NCI-H146 (cell line): ENCODE measurements at regions not wholly inside any gene's neighbourhood (a gene's known extent, or its start where the extent isn't known, plus 50 kb on each side); places are given as distances from the start of the nearest gene placed in this dataset.
A peak's percentile ranks its signal among the peaks of the same experiment; 100 is the strongest.

Source experiments
- DNase-seq: peaks from one replicate; lab custom pipeline; 2025; lab: John Stamatoyannopoulos, UW

DNA sequence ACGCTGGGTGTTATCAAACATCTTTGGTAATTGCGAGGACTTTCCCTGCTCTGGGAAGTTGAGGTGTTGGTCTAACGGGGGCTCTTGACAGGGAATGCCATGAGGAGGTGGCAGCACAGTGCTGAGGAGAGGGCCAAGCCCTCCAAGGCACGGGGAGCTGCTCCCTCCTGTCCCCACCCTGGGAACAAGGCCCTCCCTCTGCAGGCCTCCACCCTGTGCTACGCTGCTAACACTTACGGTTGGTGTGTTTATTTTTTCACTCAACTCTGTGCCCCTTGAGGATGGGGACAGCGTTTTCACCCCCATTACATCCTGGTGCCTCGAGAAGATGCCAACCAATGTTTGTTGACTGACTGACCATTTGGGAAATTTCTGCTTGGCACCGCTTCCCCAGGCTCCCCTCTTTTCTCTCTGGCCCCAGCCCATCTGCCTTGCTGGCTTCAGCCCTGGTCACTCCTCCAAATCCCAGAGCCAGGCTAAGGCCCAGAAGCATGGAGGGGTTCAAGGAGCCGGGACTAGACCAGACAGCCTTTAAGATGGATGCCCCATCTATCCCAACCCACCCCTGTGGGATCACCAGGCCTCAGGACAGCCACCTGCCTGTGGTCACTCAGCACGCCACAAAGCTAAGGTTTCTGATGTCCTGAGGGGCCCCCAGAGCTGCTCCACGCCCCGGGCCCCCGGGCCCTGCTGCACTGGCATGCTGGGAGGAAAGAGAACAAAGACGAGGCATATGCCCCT, 125.7 kb downstream of the BARX1 start:
- DNase-seq: no peak

DNA sequence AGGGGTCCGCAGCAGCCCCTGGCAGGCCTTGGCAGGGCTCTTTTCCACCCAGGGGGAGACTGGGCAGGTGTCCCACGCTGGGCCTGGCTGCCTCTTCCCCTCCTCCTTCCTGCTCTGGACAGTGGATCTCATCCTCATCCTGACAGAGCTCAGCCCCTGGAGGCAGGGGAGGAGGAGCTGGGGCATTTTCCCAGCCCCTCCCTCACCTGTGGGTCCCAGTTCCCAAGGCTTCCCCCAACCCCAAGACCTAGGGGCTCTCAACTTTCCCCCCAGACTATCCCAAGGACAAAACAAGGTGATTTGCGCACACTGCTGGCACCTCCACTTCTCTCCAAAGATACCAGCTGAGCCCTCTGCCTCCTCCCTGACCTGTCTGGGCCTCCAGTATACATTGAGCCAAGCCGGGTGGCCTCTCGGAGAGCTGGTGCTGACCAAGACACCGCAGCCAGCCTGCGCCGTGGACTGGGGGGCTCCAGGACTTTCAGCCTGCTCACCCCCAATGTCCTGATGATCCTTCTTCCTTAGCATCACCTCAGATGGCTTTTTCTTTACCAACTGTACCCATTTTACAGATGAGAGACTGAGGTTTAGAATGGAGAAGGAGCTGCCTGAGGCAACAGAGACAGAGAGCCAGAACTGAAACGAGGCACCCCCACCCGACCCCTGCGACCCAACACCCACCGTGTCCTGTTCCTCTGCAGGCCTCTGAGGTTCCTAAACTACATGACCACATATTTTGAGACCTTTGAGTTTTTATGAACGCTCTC, 126.6 kb downstream of the BARX1 start:
- DNase-seq: no peak

DNA sequence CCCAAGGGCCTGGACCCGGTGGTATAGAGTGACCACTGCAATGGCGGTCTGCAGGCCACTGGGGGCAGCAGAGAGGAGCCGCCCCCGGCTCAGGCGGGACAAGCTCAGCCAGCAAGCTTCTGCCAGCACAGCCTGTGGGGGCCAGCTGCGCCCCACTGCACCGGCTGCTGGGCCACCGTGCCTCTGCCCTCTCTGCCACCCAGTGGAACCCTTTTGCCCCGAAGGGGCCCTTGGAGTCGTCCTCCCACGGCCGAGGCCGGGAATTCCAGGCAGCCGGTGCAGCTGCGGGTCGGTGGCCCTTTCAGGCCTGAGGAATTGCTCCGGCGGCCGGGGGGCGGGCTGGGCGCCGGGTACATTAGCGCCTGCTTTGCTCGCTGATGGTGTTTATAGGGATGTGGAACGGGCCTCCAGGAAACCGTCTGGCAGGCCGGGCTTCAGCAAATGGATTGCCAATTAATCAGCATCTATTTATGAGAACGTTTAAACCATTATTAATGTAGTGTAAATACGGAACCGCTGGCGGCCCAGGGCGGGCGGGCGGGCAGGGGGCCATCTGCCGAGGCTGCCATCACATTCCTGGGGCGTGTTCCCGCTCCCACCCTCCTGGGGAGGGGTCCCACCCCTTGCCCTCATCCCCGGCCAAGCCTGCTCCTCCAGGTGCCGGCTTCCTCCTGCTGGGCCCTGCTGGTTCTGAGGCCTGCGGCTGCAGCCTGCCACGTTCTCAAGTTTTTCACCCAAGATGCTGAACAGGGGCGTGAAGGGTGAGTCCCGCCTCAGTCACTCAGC, 127.4 kb downstream of the BARX1 start:
- peak; percentile 69 for DNase-seq

DNA sequence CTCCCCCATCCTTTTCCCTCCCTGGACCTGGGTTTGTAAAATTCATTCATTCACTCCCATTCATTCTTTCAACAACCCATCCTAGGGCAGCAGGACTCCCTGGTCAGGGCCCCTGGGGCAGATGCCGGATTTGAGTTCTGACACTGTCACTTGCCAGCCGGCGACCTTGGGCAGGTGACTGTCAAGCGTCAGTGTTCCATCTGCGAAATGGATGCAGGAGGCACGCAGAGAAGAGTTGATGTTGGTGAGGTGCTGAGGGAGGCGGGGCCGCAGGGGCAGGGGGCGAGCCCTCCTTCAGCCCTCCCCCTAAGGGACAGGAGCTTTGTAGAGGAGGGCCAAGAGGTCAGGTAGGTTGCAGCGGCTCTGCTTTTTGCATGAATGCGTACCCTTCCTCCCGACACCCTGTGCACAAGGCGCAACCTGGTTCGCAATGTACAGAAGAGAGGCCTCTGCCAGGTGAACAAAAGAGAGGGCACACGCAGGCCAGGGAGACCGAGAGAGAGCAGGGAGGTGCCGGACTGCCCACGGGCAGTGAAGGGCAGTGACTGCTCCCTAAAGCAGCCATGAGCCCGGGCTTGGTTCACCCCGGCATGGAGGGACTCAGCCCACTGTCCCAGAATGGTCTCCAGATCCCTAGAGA, 128.1 kb downstream of the BARX1 start:
- DNase-seq: no peak

DNA sequence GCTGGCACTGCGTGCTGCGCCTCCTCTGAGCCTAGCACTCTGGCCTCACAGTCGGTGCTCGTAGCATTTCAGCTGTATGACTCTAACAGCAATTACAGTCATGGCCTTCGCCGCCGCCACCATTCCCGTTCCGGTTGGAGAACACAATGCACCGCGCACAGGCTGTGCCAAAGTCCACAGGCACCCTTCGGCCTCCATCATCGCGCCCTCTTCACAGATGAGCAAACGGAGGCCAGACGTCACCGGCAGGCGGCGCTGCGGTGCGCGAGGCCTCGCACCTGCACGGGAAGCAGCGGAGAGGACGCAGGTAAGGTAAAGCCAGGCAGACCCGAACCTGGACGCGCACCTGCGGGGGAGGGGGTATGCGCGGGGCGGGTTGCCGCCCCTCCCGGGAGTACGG, 128.9 kb downstream of the BARX1 start:
- DNase-seq: no peak

DNA sequence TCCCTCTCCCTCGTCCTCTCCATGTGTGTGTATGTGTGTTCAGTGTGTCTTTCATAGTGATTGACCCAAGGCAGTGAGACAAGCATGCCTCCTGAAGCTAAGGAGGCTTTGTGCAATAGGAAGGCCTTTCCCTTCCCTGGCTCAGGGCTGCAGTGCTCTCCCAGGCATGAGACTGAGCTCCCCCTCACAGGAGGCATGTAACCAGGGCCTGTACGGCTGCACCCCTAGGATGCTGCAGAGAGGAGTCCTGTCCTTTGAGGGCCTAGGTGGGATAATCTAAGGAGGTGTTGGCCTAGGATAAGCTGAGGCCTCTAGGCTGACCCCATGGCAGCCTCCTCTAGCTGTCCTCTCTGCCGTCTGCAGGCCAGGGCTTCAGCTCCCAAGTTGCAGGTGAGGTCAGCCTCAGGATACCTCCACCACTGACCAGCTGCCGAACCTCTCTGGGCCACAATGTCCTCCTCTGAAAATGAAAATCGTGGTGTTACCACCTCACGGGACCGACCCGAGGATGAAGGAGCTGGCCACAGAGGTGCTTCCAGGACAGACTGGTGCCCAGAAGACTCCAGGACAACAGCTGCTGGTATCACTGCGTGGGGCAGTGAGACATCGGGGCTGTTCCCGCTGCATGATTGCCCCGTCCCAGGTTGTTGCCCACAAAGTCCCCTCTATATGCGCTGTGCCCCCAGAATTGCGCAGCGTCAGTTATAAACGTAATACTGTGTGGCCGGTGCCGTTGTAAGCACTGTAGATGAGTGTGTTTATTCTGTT, 129.6 kb downstream of the BARX1 start:
- DNase-seq: no peak

DNA sequence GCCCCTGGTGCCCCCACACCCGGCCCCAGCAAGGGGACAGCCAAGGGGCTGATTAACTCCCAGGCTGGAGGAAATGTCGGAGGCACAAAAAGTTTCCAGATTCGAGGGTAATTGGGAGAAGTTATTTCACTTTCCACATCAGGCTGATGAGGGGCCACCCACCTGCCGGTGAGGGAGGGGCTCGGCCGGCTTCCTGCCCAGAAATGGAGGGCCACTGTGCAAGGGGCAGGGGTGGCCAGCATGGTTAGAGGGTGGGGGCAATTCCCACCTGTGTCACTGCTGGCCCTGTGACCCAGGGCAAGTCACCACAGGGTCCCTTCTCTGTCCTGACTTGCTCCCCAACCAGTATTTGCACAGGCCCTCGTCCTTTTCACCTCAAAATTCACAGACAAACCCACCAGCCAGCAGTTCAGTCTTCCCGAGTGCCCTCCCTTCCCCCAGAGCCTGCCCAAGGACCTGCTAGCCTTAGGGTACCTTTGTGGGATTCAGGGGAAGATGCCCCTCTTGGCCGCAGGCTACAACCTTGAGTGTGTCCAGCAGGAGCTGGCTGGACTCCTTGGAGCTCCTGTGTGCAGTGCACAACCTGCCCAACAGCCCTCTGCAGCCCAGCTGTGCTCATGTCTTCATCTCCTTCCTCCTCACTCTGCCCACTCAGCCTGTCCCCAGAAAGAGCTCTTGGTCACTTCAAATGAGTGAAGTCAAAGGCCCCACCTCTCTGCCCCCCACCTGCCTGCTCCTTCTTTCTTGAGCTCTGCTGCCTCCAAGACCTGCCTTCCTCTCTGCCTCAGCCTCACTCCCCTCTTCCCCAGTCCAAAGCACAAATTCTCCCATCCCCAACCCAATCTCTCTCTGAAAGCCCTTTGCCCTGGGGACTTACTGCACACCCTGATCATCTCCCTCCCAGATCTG, 130.5 kb downstream of the BARX1 start:
- DNase-seq: no peak

DNA sequence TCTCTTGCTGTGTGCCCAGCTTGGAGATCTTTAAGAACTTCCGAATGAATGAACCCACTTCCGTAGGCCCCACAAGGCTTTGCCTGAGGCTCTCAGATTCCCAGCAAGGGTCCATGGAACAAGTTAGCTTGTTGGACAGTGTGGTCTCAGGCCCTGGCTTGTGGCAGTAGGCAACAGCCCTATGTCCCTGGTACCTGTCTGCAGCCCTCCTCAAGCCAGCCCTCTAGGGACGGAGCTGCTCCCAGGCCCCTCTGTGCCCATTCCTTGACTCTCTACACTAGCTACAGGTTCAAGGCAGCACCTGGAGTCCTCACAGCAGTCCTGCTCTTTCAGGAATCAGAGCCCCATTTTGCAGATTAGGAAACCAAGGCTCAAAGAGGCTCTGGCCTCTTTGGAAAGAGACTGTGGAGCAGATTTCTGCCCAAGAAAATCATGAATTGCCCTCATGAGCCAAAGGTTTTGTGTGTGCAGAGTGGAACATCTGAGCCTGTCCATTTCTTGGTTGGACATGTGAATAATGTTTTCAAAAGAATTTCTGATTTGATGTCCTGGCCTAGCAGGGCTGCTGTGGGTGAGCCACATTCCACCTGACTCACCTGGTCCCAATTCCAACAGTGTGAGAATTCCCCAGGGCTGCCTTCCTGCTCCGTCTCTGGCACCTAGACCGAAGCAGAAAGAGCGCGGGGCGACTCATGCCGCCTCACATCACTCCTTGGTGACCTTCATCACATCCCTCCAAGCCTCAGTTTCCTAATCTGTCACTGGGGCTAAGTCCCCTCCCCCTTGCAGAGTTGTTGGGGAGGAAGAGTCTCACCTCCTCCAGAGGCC, 131.7 kb downstream of the BARX1 start:
- no peak for DNase-seq

DNA sequence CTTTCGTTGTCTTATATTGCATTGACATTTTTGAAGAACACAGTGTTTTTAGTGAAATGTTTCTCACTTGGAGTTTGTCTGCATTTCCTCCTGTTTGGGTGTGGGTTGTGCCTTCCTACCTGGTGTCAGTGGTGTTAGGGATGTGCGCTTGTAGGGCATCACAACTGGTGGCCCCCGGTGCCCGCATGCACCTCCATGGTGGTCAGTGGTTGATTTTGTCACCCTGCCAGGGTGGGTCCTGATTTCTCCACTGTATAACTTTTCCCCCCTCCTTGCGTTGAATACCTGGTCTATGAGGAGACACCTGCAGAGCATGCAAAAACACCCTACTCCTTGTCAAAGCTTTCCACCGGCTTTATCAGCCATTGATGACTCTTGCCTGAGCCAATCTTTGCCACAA, 132.9 kb downstream of the BARX1 start:
- no peak for DNase-seq

DNA sequence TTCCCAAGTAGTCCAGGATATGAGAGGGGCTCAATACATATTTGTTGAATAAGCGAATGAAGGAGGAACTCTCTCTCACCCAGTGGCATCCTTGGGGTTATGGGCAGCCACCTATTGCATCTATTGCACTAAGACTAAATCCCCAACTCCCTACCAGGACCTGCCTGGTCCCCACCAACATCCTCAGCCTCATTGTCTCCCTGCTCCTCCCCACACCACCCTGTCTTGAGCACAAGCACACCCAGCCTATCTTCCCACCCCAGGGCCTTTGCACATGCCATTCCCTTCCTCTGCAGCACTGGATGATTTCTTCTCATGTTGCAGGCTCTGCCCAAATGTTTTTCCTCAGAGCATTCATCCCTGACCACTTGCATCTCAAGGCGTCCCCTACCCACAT, 133.8 kb downstream of the BARX1 start:
- DNase-seq: no peak

DNA sequence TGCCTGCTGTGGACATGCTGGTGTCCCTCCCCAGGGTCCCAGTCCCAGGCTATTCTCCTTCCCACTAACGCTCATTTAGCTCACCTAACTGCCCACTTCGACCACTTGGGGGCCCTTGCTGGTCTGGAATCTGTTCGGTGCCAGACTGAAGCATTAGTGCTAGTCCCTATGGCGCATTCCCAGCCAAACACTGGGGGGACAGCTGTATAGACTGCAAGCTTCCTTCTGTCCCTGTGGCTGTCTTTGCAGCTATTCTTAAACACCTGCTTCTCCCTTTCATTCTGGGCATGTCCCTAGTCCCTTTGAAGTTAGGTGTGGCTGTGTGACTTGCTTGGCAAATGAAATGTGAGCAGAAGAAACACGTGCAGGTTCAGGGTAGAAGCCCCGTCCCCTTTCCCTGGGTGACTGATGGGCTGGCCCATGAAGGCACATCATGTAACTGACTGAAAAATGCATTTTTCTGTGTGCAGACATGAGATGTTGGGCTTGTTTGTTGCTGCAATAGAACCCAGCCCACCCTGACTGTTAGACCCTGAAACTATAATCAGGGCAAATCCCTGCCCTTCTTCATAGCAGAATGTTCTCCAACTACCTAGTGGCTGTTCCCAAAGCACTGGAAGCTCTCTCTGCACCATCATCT, 134.4 kb downstream of the BARX1 start:
- DNase-seq: peak; percentile 25

DNA sequence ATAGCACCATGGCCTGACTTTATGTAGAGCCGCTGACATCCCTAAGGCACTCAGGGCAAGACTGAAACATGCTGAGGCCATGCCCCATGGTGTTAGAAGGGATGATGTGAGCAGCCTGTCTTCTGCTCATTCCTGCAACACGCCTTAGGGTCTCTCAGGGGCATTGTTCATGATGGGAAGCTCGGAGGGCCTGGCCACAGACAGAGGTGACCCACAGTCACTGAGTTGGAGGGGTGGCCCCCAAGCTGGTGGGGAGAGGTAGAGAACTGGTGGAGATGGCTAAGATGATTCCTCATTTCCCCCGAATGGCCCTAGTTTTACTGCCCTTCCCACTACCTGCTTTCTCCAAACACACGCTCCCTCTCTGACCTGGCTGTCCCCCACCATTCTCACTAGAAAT, 135.2 kb downstream of the BARX1 start:
- no peak for DNase-seq

DNA sequence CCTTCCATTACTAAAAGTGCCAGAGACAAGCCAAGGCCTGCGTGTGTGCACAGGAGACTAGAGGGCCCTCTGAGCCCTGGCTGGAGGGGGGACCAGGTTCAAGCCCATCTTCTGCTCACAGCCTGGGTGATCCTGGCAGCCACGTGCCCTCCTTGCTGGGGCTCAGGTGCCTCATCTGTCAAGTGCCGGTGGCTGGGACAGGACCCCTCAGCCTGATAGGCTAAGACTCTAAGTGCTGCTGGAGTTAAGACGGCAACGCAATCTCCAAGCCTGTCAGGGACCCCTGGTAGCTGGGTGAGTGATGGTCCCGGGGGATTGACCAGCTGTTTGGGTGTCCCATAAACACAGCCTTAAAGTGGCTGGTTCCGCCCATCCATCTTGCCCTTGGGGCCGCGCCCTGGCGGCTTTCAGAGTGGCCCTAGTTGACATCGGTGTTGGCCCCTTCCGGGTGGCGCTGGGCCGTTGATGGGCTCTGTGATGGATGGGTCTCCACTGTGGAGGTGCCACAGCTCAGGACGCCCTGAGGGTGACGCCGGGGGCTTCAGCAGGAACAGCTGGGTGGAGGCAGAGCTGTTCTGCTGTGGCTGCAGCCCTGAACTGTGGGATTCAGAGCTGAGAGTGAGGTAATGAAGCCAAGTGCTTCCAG, 136.2 kb downstream of the BARX1 start:
- DNase-seq: no peak

DNA sequence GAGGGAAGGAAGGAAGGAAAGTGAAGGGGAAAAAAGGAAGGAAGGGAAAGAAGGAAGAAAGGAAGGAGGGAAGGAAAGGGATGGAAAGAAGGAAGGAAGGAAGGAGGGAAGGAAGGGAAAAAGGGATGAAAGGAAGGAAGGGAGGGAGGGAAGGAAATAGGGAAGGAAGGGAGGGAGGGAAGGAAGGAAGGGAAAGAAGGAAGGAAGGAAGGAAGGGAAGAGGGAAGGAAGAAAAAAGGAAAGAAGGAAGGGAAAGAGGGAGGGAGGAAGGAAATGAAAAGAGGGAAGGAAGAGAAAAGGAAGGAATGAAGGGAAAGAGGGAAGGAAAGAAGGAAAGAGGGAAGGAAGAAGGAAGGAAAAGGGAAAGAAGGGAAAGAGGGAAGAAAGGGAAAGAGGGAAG, 136.9 kb downstream of the BARX1 start:
- DNase-seq: no peak

DNA sequence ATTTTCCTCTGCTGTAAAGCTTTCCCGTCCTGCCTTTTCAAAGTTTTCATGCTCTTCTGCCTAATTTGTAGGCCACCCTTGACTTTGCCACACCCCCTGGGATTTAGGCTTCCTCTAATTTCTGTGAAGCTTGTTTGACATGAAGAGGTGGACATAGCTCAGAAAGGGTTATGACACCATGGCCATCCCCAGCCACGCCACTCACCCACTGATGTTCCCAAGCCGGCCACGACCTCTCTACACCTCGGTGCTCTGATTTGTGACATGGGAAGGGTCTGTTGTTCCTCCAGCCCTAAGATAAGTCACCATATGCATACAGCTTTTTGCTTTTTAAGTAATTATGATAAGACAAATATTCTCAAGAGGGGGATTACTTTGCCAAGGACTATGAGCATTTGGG, 139.5 kb downstream of the BARX1 start:
- DNase-seq: peak; percentile 16

DNA sequence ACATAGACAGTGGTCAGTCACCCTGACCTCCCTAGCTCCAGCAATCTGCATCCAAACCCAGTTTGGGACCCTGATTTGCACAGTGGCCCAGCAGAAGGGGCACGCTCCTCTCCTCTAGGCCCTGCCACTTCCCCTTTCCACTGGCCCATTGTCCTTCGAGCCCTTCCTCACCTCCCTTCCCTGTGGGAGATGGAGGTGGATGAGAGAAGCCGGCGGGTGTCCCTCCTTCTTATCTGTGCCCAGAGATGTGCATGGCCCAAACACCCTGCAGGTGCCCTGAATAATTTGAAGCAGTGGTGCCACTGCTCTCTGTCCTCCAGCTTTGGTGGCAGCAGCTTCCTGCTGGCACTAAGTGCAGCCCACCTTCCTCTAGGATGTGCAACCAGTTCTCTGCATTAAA, 140.0 kb downstream of the BARX1 start:
- peak; percentile 16 for DNase-seq

DNA sequence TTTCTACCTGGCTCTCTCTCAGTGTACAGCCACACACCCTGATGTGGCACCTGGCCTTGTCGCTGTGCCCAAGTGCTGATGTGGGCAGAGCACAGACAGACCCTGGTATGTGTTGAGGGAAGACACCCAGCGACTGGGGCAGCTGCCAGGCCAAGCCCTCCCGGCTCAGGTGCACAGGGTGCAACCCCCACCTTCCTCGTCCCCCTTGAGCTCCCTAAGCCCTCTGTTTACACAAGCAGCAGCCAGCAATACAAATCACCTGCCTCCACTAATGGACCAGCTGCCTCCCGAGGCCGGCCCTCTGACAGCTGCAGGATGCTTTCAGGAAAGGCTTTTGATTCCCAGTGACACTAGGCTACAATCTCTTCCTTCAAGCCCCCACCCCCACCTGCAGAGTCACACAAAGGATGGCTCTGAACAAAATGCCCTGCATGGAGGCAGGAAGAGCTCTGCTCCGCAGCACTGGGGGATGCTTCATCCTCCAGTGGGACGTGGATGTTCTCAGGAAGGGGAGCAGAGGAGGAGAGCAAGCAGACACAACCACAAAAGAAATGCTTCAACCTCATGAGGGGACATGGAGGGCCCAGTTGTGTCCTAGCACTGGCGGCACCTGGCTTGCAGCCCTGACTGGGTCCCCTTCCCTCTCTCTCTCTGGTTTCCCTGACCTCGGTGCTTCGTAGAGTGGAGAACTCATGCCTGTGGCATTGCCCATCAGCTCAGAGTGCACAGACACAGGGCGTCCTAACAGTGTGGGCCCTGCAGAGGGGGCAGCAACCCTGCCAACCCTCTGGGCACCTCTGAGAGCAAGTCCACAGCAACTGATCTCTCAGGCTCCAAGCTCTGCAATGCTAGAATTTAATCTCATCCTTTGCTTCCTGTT, 140.8 kb downstream of the BARX1 start:
- DNase-seq: peak; percentile 98
